C1 segment of cervical spinal cord (tissue), 14 donors: ENCODE measurements at regions not wholly inside any gene's neighbourhood (a gene's known extent, or its start where the extent isn't known, plus 50 kb on each side); places are given as distances from the start of the nearest gene placed in this dataset.

Experiments
- DNase-seq, 14 donors: peaks; one replicate each; lab custom pipeline; 2025; lab: John Stamatoyannopoulos, UW

- no peak for DNase-seq
These were observed 124.7 kb upstream of the FTMT start for GRCh38 chr5:121726991-121727390.

GRCh38 chr5:121731377-121731776, 120.3 kb upstream of the FTMT start:
- DNase-seq, result no peak

DNA sequence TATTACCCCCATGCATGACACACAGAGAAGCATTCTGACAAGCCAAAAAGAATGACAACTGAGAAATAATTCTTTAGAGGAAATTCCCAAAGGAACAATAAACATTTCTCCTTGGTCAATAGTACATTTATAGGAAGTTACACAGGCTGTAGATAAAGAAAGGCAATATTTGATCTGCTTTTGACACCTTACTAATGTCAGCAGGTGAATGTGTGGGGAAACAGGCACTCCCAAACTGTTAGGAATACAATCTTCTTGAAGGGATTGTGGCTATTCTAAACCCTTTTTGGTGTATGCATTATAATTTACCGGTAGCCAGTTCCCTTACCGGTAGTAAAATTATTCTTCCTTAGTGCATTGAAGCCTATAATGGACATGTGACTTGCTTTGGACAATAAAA, 116.1 kb upstream of the FTMT start:
- DNase-seq, result no peak

- DNase-seq, result no peak
These were observed 114.6 kb upstream of the FTMT start for GRCh38 chr5:121737120-121737519.

DNA sequence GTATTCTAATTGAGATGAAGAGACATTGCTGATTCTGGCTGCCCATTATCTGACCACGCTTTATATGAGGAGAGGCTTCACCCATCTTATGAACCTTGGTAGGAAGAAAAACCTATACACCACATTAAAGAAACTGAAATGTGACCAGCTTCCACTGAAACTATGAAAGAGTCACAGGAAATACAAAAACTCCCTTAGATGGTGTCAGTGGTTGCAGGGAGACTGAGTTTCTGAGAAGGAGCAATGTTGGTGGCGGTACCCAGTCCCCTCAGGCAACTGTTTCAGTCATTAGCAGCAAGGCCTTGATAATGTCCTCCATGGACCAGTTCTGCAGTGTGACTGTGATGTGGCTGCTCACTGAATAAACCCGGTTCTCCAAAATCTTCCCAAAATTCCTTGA, 110.5 kb upstream of the FTMT start:
- no peak for DNase-seq

DNA sequence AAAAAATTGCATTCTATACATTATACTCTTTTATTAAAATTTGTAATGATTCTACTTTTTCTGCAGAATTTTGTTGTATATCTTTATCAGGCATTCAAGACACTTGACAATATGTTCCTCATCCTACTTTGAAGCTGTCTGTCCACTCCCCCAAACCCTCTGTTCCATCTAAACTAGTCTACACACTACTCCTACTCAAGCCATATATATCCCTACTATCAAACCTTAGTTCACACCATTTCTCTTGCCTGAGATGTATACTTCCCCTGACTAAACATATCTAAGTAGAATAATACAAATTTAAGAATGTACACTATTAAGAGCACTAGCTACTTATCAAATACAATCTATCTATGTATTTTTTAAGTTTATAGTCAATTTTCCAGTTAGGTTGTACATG, 107.1 kb upstream of the FTMT start:
- DNase-seq, result no peak

- DNase-seq, result no peak
These were observed 106.3 kb upstream of the FTMT start for GRCh38 chr5:121745407-121745806.

GRCh38 chr5:121746763-121747162, 104.9 kb upstream of the FTMT start:
- DNase-seq, result no peak

DNA sequence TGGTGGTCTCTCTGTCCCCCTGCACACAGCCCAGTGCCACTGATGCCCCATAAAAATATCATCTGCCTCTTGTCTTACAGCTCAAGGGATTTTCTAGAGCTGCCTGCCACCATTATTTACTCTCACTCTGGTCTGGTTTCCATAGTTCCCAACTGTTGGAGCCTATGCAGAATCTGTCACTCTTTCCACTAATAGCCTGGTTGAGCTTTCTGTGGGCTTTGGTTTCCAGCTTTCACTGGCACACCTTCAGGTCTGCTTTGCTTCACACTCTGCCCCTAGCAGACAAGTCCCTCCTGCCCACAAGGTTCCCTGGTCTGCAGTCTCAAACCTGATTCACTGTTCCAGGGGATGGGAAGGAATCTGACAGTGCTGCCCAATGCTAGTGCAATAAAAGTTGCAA, 103.0 kb upstream of the FTMT start:
- no peak for DNase-seq

DNA sequence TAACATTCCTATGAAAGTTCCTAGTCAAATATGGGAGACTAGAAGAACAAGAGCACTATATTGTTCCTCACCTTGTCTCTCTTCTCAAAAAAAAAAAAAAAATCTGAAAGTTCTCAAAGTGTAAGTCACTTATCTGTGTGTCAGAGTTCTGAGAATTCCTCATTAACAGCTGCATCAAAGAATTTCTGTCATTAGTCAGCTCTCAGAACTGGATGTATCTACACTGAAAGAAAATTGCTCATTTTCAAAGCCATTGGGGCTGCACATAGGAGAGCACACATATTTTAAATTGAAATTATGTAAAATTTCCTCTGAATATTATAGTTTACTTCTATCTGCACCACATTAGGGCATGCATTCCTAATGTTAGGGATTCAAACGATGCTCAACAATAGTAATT, 99.5 kb upstream of the FTMT start:
- no peak for DNase-seq

DNA sequence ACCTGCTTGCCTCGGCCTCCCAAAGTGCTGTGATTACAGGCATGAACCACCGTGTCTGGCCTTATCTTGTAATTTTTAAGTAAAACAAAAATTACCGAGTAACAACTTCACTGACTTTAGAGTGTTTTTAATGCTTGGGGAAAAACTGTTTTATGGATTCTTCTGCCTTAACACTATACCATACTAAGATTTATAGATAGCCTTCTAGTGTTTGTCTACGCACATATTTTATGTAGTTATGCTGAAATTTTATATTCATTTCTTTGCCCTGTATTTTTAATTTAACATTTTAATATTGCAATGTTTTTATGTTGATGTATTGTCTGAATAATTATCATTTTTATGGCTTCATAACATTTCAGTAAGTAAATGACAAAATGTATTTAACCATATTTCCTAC, 96.4 kb upstream of the FTMT start:
- no peak for DNase-seq

GRCh38 chr5:121757753-121758152, 93.9 kb upstream of the FTMT start:
- DNase-seq, result no peak

DNA sequence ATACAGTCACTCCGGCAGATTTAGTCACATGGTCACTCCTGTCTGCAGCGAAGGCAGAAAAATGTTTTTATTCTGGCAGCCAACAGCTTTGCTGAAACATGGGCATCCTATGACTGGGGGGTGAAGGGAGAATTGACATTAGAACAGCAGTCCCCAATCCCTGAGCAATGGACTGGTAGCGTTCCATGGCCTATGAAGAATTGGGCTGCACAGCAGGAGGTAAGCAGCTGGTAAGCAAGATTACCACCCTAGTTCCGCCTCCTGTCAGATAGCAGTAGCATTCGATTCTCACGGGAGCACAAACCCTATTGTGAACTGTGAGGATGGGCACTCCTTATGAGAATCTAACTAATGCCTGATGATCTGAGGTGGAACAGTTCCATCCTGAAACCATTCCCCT, 93.1 kb upstream of the FTMT start:
- DNase-seq, result no peak

- no peak for DNase-seq
These were observed 89.3 kb upstream of the FTMT start for GRCh38 chr5:121762426-121762825.

- no peak for DNase-seq
These were observed 88.0 kb upstream of the FTMT start for GRCh38 chr5:121763665-121764064.

- no peak for DNase-seq
These were observed 71.3 kb upstream of the FTMT start for GRCh38 chr5:121780406-121780805.

DNA sequence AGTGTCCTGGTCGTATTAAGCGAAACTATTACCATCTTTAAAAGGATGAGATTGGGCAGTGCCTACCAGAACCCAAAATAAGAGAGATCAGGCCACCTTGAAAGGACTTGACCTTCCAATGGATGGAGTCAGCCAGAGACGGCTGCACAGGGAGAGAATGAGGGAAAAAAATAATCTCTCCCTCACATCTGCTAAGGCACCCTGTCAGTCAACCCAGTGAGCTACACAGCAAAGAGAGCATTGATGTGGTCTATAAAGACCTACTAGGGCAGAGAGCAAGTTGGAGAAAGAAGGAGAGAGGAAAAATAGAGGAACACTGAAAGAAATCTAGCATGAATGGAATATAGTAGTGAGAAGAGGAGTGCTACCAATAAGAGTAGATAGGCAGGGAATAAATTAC, 68.0 kb upstream of the FTMT start:
- no peak for DNase-seq

GRCh38 chr5:121793791-121794190, 57.9 kb upstream of the FTMT start:
- DNase-seq, result no peak

- no peak for DNase-seq
These were observed 56.2 kb upstream of the FTMT start for GRCh38 chr5:121795511-121795910.

DNA sequence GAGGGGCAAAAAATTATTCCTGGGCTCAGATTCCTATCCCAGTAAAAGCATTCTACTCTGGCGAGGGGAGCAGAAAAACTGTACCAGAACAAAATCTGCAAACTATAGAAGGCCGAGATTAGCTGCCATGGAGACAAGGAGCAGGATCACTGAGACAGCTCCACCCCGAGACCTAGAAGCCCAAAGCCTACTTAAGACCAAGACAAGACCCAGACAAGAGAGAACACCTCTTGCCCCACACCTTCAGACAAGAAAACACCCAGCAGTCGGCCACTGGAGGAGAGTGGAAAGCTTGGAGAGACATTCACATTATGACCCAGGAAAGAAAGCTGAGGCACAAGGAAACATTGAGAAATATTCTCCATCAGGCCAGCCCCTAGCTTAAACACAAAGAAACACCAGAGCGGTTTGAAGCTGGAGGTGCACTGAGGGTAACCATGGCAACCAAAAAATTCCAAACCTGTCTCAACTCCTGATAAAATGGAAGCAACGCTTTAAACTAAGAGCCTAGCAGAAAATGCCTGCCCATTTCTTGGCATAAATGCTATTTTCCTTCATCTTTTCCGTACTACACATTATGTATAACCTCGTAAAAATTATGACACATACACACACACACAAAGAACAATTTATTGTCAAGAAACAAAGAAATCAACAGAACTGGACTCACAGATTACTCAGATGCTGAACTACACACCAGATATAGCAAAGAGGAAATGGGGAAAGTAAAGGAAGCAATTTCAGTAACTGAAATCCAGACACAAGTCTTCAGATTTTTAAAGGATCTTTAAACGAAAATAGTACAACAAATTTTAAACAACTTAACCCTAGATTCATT, 53.8 kb upstream of the FTMT start:
- no peak for DNase-seq
